Kidney glomerular epithelial cell (primary cell): ENCODE measurements at regions not wholly inside any gene's neighbourhood (a gene's known extent, or its start where the extent isn't known, plus 50 kb on each side); places are given as distances from the start of the nearest gene placed in this dataset.
A peak's percentile ranks its signal among the peaks of the same experiment; 100 is the strongest.
"Not testable (repeated sequence)": the region's sequence is repeated elsewhere in the genome, so short reads cannot be mapped to it uniquely, and the experiment has no call there.

Source experiments
- DNase-seq: peaks from one replicate; lab custom pipeline; 2025; lab: John Stamatoyannopoulos, UW

DNA sequence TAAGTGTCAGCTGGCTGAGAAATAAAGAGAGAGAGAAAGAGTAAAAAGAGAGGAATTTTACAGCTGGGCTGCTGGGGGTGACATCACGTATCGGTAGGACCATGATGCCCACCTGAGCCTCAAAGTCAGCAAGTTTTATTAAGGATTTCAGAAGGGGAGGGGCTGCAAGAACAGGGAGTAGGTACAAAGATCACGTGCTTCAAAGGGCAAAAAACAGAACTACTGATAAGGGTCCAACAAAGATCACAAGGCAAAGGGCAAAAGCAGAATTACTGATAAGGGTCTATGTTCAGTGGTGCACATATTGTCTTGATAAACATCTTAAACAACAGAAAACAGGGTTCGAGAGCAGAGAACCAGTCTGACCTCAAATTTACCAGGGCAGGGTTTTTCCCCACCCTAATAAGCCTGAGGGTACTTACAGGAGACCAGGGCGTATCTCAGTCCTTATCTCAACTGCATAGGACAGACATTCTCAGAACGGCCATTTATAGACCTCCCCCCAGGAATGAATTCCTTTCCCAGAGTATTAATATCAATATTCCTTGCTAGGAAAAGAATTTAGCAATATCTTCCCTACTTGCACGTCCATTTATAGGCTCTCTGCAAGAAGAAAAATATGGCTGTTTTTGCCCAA, 128.3 kb upstream of the PZP start:
- DNase-seq = not testable (repeated sequence)

DNA sequence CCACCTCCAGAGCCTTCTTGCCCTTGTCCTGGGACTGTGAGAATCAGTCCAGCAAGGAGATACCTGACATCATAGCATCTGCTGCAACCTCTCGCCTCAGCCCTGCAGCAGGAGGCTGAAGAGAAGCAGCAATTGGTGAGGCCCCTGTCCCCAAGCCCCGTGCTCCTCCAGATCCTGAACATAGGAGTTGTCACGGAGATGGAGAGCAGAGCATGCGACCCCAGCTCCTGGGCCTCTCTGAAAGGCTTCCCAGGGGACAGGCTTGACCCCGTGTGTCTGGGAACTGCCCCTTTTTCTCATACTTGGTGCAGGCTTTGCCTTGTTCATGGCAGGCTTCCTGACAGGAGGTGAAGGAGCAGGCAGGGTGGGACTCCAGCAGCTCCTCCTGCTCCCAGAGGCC, 127.7 kb upstream of the PZP start:
- DNase-seq = no peak

DNA sequence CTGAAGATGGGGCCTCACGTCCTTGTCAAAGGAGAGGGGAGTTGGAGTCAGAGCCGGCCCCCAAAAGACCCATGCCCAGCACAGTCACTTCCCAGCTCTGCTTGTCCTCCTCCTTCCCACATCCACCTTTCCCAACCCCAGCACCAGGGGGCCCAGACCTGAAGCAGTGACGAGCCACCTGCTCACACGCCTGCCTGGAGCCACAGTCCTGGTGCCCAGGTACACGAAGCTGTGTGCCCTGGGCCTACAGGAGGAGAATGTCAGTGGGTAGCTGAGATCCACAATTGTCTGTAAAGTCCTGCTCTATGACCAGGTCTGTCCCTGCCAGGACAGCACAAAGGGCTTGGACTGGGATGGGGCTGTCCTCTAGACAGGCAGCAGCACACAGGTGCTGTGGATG, 126.8 kb upstream of the PZP start:
- DNase-seq = no peak

DNA sequence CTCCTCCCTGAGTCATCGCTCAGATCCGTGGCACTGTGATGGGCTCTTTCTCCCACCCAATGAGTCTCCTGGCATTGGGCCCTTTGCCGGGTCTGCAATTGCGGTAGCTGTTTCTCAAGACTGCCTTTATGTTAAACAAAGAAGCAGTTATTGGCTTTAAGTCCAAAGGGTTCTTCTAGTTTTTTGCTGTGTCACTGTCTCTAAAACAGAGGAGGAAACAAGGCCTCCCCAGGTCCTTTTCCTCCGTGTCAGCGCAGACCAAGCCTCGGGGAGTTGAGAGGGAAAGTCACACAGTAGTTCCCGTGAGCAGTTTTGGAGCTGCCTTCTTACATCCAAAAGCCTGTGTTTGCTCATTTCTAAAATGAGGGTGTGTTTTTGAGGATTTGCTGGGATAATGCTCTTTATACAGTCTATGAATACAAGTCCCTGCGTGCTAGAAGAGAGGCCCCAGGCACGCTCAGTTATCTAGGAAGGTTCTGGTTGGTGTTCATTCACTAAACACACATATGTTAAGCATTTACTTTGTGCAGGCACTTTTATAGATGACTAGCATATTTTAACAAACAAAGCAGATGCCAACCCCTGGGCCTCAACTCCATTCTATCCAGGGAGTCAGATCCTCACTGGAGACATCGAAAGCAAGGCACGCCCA, 126.0 kb upstream of the PZP start:
- DNase-seq = no peak

DNA sequence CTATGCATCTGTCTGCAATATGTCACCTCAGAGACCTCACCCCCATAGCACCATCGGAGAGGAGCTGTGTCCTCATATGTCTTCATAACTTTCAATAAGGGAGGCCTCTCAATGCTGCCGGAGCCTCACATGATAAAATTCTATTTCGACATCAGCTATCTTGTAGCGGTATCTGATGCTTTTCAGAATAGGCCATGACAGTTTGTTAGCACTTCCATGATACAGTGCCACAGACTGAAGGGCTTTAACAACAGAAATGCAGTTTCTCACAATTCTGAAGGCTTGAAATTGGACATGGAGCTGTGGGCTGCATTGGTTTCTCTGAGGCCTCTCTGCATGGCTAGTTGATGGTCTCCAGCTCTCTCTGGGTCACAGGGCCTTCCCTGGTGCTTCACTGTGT, 125.0 kb upstream of the PZP start:
- no peak for DNase-seq

DNA sequence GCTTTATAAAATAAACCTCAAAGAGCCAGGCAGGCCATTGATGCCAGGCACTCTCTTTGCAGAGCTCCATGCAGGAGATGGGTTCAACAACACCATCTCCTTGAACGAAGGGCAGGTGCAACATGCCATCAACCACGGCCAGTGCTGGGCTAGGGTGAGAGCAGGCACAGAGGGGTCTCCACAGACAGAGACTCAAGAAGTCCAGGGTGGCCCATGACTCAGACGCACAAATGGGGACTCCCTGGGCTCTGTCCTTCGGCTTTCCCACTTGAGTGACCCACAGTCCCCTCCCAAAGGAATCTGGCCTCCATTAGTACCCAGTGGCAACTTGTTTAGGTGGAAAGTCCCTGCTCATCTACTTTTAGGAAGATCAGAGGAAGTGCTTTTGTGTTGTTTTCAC, 124.4 kb upstream of the PZP start:
- DNase-seq = no peak

DNA sequence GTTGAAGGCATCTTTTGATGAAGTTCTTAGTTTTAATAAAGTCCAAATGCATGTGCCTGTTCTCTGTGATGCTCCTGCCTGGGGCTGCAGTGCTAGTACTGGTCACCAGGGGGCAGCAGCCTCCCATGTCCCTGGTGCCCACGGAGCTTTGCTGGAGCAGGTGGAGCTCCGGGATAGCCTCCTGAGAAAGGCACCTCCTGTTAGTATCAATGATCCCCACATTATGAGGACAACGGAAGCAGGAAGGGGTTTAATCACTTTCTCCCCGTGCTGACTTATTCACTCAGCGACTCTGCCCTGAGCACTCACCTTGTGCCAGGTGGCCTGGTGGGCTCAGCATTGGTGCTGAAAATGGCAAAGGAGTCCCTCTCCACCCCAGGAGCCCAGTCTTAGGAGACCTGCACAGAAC, 123.0 kb upstream of the PZP start:
- peak; percentile 50 for DNase-seq

DNA sequence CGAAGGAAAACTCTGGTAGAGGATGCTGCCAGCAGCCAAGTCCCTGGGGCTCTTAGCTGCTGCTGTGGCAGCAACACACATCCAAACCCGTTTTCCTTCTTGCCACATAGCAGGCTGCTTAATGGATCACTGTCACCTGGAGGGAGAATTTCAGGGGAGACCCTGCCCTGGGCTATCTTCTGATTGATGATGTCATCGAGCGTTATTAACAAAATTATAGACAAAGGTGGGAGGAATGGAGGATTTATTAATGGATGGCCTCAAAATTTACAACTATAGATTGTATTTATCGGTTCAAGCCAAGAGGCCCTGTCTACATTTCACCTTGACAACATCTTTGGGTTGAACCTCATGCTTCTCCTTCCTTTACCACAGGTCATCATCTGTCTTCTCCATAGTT, 120.8 kb upstream of the PZP start:
- no peak for DNase-seq

DNA sequence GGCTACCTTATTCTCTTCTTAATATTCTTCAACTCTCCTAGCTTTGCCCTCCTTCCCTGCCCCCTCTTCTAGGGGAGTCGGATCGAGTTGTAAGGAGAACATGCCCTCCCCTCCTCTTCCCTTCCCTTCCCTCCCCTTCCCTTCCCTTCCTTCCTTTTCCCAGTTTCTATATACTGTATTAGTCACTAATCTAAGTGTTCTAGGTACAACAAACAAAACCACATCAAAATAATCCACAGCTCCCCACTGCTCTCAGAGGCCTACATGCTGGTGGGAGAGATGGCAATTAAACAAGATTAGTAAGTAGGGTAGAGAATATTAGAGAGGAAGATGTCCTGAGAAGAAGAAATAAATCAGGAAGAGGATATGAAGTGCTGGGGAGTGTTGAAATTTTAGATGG, 119.9 kb upstream of the PZP start:
- DNase-seq = no peak

DNA sequence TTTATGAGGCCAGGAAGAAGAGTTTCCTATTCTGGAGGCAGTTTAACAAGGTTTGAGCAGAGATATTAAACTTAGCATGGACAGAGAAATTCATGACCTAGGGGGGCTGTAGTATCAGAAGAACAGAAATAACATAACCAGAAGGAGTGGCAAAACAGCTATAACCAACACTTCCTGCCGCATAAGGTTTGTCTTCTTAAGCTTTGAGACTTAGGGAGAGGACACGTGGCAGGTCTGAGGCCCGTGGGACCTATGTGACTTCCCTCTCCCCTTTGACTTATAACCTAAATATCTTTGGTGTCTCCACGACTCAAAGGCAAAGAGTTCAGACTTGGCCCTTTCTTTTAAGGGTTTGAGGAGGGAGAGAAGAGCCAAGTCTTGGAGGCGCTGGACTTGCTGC, 119.1 kb upstream of the PZP start:
- no peak for DNase-seq

DNA sequence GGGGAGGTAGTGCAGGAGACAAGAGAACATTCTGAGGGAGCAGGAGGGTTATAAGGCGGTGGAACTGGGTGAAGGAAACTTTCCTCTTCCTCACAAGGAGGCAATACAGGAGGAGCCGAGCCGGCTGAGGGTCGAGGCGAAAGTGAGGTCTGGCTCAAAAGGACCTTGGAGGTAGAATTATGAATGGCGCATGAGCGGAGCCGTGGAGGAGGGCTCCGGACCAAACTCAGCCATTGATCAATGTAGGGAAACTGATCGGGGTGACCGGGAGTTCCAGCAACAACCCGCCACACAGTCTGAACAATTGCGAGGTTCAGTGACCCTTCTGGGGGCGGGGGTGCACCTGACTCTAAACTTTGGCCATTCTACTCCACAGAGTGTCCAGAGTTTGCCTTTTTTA, 118.7 kb upstream of the PZP start:
- not testable (repeated sequence) for DNase-seq

DNA sequence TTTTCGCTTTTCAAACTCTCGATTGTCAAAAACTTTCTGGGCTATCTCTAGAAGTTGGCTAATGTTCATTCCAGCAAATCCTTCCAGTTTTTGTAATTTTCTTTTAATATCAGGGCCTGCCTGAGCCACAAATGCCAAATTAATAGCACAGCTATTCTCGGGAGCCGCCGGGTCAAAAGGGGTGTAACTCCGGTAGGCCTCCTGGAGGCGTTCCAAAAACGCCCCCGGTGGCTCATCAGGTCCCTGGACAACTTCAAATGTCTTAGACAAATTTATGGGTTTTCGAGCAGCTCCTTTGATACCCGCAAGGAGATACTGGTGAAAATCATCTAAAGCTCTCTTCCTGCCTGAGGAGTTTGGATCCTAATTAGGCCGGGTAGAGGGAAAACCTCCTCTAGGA, 117.9 kb upstream of the PZP start:
- DNase-seq = no peak

DNA sequence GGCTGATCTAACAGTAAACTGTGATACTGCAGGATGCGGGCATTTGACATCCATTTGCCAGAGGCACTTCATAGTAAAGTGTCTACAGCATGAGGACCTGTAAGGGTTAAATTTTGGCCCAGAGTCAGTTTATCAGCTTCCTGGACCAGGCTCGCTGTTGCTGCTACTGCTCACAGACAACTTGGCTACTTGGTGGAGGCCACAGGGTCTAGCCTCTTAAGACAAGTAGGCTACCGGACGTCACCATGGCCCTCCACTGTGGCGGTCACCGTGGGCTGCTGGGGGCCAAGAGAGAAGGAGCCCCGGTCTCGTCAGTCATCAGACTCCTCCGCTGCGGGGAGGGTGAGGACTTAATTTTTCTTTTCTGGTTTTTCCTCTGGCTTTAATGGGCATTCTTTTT, 117.3 kb upstream of the PZP start:
- no peak for DNase-seq

DNA sequence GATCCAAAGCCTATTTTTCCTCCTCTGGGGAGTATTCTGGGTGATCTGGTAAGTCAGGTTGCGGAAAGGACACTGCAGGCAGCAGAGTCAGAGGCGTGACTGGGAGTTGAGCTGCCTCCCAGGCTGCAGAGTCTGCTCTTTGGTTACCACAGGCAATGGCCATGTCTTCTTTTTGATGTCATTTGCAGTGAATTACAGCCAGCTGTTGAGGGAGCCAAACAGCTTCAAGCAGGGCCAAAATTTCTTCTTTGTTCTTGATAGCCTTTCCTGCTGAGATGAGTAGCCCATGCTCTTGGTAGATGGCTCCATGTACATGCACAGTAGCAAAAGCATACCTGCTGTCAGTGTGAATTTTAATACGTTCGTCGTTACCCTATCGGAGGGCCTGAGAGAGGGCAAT, 116.6 kb upstream of the PZP start:
- DNase-seq = no peak

DNA sequence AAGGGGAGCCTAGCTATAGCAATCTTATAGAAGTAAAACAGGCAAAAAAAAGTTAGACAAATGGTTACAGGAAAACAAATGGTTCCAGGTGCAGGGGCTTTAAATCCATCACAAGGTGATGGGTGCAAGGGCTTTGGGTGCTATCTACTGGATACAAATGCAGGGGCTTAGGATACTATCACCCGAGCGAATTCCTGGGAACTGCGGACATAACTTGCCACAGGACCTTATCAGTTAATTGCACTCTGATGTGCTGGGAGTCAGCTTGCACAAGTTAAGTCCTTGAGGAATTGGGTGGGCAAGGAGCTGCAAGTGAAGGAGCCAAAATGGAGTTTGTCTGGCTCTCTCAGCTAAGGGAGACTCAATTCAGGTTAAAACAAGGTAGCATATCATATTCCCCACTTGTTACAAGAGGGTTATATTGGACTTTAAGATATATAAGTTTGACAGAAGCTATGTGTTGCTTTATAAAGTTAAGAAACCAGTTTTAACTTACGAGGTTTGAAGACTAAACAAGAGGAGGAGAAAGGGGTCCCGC, 115.0 kb upstream of the PZP start:
- no peak for DNase-seq

DNA sequence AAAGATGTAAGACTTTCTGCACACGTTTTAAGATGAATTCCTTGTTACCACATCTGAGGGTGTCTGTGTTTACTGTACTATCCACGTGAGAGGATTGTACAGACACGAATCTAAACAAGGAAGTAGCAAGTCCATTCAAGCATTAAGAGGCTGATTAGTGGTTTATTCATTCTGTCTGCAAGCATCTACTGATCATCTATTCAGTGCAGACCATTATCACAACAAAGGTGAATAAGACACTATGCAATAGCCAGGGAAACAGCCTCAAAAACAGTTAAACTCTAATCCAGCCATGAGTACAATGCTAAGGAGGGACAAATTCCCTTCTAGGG, 111.6 kb upstream of the PZP start:
- DNase-seq = peak; percentile 67

DNA sequence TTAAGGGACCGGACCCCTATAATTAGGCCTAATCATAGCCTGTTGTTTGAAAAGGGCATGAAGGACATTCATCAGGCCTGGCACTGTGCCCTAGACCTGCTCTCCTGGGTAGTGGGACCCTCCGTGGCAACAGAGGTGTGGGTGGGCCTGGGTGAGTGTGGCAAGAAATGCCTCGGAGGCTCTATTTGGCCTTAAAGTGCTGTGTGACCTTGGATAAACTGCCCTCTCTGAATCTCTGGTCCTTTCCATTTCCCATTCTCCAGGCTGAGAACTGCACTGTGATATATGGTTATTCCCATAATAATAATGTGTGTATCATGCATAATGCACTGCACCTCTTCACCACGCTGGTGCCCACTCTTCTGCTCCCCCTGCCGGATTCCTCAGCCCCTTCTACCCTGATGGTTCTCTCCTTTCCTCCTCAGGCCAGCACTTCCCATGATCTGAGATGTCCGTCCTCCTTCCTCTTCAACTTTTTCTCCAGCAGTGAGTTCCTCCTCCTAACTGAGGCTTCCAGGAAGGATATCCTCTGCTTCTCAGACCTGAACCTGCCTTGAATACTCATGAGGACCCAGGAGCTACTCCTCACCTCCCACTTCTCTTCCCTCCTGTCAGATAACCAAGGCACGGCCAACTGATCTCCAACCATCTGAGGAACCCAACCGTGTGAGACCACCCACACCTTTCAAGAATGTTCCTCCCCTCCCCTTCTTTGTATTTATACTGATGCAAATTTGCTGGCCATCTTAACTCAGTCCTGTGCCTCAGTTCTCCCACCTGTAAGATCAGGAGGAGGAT, 111.0 kb upstream of the PZP start:
- no peak for DNase-seq

DNA sequence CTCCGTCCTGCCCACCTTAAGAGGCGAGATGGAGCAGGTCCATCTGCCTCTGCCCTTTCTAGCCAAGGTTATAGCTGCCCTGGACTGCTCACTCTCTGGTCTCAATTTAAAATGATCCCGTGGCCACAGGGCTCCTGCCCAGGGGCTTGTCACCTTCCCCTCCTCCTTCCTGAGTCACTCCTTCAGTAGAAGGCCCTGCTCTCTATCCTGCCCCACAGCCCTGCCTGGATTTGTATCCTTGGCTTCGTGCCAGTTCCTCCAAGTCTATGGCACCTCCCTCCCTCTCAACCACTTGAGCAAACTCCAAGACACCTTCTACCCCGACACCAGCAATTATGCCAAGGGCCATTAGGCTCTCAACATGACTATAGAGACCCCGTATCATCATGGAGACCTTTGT, 105.3 kb upstream of the PZP start:
- not testable (repeated sequence) for DNase-seq

DNA sequence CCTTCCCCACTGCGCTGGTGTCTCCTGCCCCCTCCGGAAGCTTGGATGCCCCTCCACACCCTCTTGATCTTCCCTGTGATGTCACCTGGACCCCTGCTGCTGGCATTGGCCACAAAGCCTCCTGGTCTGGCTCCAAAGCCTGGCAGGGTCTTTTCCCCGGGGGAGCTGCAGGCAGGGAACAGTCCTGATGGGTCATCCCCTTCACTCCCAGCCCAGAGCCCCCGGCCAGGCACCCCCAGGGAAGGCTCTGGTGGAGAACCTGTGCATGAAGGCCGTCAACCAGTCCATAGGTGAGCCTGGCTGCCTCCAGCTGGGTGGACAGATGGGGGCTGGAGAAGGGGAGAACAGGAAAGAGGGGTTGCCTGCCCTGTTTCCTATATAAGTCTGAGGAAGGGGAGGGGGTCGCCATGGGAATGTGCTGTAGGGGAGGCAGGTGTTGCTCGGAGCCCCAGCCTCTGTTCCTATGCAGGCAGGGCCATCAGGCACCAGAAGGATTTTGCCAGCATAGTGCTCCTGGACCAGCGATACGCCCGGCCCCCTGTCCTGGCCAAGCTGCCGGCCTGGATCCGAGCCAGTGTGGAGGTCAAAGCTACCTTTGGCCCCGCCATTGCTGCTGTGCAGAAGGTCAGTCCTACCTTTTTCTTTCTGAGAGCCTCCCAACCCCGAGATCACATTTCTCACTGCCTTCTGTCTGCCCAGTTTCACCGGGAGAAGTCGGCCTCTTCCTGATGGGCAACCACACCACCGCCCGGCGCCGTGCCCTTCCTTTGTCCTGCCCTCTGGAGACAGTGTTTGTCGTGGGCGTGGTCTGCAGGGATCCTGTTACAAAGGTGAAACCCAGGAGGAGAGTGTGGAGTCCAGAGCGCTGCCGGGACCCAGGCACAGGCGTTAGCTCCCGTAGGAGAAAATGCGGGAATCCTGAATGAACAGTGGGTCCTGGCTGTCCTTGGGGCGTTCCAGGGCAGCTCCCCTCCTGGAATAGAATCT, 104.5 kb upstream of the PZP start:
- not testable (repeated sequence) for DNase-seq

DNA sequence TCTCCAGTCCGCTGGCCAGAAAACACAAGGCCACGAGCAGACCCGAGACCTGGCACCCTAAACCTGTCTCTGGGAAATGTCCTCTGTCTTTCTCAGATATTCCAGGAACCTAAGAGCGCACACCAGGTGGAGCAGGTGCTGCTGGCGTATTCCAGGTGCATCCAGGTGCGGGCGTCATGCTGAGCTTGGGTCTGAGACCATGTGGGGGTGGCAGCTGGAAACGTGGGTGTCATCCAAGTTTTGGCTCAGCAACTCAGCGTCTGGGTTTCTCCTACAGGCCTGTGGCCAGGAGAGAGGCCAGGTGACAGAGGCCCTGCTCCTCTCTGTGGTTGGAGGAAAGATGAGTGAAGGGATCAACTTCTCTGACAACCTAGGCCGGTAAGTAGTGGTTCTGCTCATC, 103.3 kb upstream of the PZP start:
- DNase-seq = not testable (repeated sequence)

DNA sequence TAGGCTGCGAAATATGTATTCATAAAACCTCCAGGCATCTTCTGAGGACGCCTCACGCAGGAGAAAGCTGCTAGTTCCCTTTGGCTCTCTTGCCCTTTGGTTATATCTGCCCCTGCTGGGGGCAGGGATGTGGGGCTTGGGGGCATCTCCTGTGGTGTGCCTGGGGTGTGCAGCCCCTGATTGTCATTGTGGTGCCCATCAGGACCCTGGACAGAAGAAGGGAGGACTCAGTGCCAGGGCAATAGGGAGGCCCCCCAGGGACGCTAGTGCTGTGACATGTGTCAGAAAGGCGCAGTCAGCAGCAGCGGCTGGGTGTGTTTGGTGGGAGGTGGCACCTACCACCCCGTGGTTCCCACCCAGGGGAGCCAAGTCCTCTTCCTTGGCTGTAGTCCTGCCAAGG, 102.5 kb upstream of the PZP start:
- DNase-seq = not testable (repeated sequence)

DNA sequence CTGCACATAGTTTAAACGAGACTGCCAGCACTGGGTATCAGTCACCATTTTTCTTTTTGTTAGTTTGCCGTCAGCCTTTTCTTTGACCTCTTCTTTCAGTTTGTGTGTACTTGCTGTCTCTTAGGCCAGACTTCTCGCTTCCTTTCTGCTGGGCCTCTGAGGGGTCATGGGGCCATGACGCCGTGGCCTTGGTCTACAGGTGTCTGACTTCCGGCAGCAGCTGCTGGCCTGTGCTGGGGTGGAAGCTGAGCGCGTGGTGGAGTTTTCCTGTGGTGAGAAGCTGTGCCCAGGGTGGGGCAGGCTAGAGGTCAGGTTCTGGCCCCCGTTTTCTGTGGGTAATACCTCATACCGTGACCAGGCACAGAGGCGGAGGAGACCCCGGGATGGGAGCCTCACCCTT, 101.6 kb upstream of the PZP start:
- DNase-seq = not testable (repeated sequence)
